GM18870 (cell line): ENCODE measurements at regions not wholly inside any gene's neighbourhood (a gene's known extent, or its start where the extent isn't known, plus 50 kb on each side); places are given as distances from the start of the nearest gene placed in this dataset.
"Not testable (repeated sequence)": the region's sequence is repeated elsewhere in the genome, so short reads cannot be mapped to it uniquely, and the experiment has no call there.

Experiments used
- ATAC-seq: cut with Tn5 transposase; IDR thresholded peaks from one replicate; pipeline ENCODE4 v1.9.1; 2021; ENCODE audit warnings: moderate library complexity; ENCODE audit not compliant: unreplicated experiment

- no peak for ATAC-seq
Measured at GRCh38 chr13:81929988-81930387, 1589.1 kb upstream of the SPRY2 start.

DNA sequence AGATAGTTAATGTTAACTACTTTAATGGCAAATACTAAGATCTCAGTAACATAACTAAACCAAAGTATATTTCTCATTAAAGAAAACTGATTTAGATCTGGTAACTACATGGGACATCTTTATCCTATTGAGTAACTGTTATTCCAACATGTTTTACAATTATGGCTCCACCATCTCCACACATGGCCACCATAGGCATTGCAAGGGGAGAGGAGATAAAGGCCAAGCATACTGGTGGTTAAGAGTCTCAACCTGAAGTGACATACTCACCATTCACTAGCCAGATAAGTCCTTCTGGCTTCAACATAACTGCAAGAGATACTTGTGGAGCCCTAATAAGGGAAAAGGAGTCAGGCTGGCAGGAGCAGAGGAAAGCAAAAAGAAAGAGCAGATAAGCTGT, 1586.4 kb upstream of the SPRY2 start:
- ATAC-seq, result no peak

DNA sequence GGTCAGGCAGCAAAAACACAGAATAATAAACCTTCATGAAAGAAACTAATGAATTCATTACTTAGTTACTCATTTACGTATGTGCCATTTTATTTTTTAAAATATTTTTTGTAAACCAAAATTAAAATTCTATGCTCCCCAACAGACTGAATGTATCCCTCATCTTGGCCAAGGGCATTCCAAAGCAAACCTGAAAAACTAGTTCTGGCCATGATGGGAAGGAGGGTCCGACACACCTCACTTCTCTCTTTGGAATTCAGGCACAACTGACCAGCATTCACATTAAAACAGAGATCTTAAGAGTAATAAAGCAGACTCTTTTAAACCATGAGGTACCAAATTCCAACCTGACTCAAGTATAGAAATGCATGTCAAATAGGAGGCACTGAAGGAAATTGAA, 1576.9 kb upstream of the SPRY2 start:
- ATAC-seq, result no peak

DNA sequence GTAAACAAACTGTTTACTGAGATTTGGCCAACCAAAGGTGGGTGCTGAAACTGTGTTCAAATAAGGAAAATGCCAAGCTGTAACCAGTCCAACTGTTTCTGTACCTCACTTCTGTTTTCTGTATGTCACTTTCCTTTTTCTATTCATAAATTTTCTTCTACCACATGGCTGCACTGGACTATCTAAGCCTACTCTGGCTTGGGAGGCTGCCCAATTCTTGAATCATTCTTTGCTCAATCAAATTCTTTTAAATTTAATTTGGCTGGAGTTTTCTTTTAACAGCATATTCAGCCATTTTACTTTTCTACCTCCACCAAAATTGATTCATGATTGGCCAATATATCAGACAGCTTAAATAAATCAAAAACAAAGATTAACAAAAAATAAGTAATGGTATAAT, 1575.5 kb upstream of the SPRY2 start:
- no peak for ATAC-seq

DNA sequence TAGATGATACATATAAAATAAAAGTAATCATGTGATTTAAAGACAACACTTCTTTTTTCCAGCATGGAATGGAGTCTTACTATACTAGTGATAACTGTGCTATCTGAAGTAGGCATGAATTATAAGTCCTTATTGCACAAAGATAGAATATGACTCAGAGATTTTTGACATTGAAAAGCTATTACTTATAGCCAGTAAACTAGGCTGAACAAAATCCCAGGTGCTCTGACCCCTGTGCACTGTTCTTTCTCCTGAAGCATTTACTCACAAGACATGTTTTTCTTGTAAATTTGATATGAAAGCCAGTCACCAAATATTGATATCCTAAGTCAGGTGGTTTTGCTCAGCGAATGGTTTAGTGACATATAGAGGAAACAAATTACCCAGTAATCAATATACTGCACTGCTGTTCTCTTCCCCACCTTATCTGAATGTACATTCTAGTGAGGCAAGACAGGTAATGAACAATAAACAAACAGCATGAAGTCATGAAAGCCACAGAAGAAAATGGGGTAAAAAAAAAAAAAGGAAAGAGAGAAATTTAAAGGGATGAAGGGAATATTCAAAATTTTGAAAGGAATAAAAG, 1567.0 kb upstream of the SPRY2 start:
- no peak for ATAC-seq

- no peak for ATAC-seq
Measured at GRCh38 chr13:81888855-81889254, 1547.9 kb upstream of the SPRY2 start.

- ATAC-seq, result no peak
Measured at GRCh38 chr13:81874681-81875661, 1534.0 kb upstream of the SPRY2 start.

- ATAC-seq, result no peak
Measured at GRCh38 chr13:81874253-81874652, 1533.3 kb upstream of the SPRY2 start.

DNA sequence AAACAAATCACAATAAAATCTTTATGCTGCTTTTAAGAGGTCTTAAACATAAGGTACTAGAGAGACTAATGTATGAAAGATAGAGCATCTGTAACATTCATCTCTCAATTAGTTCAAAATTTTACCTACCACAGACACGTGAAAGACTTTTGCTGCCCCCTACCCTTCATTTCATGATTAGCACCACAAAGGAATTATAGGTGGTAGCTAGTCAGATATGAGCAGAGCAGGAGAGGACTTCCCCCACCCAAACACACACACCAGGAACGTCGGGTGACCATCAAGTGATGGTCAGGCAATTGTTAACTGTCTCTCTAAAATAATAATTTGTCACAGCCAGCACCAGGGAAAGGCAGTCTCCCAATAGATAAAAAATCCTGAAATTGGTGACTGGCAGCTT, 1531.7 kb upstream of the SPRY2 start:
- no peak for ATAC-seq

DNA sequence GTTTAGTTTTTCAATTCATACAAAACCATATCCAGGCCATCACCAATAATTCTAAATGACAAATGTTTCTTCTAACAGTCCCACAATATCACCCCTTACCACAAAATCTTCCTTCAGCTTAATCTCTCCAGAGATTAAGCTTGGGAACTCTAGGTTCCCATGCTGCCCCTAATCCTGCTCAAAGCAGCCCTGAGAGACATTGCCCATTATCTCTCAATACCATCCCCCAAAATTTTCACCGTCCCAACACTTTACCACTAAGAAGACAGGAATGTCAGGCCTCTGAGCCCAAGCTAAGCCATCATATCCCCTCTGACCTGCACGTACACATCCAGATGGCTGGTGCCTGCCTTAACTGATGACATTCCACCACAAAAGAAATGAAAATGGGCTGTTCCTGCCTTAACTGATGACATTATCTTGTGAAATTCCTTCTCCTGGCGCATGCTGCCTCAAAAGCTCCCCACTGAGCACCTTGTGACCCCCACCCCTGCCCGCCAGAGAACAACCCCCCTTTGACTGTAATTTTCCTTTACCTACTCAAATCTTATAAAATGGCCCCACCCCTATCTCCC, 1530.9 kb upstream of the SPRY2 start:
- not testable (repeated sequence) for ATAC-seq

DNA sequence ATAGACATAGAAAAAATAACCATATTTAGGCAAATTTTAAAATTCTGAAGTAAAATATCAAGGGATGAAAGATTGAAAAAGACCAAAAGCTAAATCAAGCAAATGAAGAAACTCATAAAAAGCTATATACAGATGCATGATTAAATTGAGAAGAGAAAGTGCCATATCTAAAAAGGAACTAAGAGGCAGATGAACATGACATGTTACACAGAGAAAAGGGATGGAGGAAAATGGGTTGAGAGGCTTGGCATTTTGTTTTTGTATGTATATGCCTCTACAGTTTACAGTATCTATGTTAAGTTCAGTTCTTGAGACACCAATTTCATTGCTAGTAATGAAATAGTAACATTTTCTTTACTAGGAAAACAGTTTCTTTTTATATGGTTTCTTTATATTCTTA, 1507.4 kb upstream of the SPRY2 start:
- no peak for ATAC-seq

DNA sequence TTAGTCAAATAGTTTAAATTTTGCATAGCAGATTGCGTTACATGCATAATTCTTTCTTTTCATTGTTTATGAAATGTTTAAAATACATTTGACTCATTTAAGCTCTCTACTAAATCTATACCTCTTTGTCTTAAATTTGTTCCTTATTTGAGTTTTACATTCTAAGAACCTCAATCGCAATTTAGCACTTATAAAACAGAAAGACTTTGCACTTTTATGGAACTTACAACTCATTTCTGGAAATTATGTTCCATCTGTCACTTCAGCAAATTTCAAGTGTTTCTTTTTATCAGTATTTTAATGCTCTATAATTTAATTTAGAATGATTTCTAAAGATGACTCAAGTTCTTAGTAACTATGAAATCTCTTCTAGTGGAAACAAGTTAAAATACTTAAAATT, 1505.8 kb upstream of the SPRY2 start:
- no peak for ATAC-seq

DNA sequence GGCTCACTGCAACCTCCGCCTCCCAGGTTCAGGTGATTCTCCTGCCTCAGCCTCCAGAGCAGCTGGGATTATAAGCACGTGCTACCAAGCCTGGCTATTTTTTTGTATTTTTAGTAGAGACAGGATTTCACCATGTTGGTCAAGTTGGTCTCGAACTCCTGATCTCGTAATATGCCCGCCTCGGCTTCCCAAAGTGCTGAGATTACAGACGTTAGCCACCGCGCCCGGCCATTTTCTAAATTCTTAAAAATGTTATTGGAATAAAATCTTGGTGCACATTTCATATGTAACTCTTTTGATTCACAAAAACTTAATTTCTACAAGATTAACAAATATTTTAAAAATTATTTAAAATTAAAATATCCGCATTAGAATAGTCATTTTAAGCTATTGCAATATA, 1480.3 kb upstream of the SPRY2 start:
- no peak for ATAC-seq

- no peak for ATAC-seq
Measured at GRCh38 chr13:81800433-81800832, 1459.5 kb upstream of the SPRY2 start.

DNA sequence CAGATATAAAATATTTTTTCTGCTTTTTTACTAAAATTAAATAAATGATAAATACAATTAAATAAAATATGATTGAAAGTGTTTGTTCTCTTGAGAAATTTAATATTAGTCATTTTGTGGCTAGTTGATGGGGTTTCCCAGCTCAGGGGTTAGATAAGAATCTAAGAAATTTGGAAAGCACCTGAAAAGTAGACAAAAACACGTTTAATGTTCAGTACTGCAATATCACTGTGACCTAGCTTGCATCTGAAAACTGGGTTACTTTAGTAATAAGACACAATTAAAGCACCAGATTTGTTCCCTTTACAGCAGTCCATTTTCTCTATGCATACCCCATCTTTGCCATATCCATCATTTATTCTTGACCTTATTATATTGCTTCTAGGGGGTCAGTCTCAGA, 1454.8 kb upstream of the SPRY2 start:
- ATAC-seq, result no peak

DNA sequence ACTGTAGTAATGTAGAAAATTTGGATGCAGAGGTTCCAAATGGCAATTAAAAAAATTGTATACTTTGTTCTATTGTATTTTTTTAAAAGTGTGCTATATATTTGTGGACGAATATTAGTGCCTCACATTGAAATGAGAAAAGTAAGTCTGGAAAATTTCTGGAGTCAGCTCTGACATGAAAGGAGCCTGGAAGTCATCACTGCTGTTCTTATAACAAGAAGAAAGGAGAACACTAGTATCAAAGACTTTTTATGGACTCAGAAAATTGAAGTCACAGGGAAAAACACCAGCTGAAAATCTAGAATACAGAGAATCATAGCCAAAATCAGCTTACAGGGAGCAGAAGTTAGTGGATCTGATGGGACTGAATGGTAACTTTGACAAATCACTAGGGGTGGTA, 1450.7 kb upstream of the SPRY2 start:
- ATAC-seq, result no peak

DNA sequence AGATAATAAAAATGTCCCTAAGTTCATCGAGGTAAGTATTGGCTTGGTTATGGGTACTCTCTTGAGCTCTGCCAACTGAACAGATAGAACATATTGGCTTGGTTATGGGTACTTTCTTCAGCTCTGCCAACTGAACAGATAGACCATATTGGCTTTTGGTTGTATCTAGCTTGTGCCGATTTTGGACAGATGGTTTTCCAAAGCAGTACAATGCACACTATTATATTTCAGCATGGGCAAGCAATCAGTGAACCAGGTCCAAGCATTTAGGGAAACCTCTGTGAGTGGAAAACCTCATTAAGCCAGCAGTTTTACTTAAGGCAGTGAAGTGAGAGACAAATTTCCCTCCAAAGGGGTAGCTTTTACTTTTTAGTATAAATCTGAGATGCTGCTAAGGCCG, 1440.5 kb upstream of the SPRY2 start:
- ATAC-seq, result no peak

DNA sequence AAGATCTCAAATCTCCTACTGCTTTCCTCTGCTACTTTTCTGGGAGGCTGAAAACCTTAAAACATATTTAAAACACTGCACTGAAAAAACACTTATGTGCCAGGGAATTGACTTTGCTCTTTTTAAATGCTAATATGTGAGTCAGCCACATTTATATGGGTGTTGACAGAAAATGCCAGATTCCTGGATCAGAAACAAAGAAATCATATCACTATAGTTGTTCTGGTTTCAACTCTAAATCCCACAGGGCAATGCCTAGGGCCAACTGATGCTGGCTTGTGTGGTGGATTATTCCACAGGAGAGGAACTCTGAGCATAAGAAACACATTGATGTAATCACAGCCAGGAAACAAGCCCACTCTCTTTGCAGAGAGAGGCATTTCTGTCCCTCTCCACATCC, 1439.0 kb upstream of the SPRY2 start:
- ATAC-seq, result no peak

DNA sequence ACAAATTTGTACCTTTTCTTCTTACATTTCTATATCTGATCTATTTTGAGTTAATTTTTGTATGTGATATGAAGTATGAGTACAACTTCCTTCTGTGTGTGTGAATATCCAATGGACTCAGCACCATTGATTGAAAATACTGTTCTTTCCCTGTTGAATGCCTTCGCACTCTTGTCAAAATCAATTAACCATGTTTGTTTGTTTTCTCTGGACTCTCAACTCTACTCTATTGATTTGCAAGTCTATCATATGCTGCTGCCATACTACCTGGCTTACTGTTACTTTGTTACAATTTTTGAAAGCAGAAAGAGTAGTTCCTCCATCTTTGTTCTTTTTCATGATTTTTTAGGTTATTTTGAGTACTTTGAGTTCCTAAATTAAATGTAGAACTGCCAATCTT, 1437.4 kb upstream of the SPRY2 start:
- no peak for ATAC-seq

DNA sequence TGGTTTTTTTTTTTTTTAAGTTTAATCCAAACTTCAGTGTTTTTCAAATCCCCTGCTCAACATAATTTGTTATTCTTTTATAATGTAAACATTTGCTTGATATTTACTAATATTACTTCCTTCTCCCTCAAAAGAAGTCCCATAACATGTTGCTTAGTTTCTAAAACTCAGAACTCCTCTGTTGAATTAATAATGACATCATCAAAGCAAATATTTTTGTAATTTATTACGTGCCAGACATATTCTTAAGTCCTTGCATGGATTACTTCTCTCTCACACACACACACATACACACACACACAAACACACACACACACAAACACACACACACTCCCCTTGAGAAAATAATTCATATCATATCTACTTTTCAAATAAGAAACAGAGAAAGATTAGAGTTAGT, 1432.3 kb upstream of the SPRY2 start:
- no peak for ATAC-seq

DNA sequence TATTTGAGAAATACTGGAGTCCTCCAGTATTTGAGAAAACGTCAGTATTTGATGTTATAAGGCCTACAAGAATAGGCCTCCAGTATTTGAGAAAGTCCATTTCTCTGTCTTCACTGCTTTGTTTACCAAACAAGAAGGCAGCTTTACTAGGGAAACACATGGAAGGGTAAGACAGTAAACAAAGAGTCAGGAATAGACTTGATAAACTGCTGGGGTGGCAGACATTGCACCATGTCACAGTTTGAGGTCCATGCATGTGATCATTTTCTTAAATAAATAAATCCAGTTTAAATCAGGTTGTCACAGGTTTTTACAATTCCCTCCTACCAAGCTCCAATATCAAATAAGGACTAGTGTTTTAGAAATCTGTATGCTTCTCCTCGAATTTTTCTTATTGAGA, 1431.0 kb upstream of the SPRY2 start:
- no peak for ATAC-seq

- no peak for ATAC-seq
Measured at GRCh38 chr13:81770868-81771505, 1430.1 kb upstream of the SPRY2 start.
